ENCODE measurements at regions not wholly inside any gene's neighbourhood (a gene's known extent, or its start where the extent isn't known, plus 50 kb on each side); places are given as distances from the start of the nearest gene placed in this dataset.

DNA sequence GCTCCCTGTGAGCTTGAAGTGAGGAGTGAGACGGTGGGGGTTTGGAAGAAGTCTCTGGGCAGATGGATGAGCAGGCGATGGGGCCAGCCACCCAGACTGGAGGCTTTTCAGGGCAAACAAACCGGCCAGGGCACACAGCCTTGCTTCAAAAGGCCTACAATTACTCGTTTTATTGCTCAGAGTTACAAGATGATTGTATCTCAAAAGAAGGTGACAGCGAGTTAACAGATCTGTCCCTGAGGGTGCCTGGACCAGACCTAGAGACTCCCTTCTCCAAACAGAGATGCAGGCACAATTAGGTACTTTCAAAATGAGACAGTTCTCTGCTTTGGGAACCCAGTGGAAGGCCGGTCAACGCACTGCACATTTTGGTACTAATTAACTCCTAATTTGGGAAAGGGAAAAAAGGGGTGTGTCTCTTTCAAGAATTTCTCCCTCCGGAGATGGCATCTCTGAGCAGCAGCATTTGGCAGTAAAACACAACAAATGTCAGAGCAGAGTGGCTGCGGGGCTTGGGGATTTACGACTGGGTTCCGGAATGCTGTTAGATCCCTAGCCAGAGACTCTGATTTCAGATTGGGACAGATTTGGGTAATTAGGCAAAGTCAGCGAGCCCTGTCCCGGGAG, 226.7 kb downstream of the TTC32 start:
- no peak for TF ChIP-seq EZH2phosphoT487 (IDR thresholded peaks at IDR 0.05; ENCODE audit: insufficient read depth, low read depth)
- TF ChIP-seq EZH2 (IDR thresholded peaks at IDR 0.05; ENCODE audit: insufficient read depth, poor library complexity, severe bottlenecking): no peak
